Thyroid gland (tissue), 4 donors: ENCODE measurements at regions not wholly inside any gene's neighbourhood (a gene's known extent, or its start where the extent isn't known, plus 50 kb on each side); places are given as distances from the start of the nearest gene placed in this dataset.

Experiments
- DNase-seq, 2 donors: peaks; one replicate each; pipeline ENCODE4 v3.0.0-alpha.2; 2019
- H3K27ac ChIP-seq, 3 donors: fragments of 200-600 bp; sonication (generic); 1 replicate in 2 of 3; 2 replicates in 1 of 3; pipeline ENCODE4 v1.5.1; 2016 to 2019; ENCODE audit warnings: mild to moderate bottlenecking in 1 of 3, moderate library complexity in 1 of 3
- H3K27me3 ChIP-seq: fragments of 200-600 bp; sonication (generic); one replicate; pipeline ENCODE4 v1.5.1; 2019
- H3K36me3 ChIP-seq, 2 donors: fragments of 200-600 bp; sonication (generic); one replicate each; pipeline ENCODE4 v1.5.1; 2016 to 2019
- H3K4me1 ChIP-seq, 2 donors: fragments of 200-600 bp; sonication (generic); one replicate each; pipeline ENCODE4 v1.5.1; 2017 to 2019
- H3K4me3 ChIP-seq, 3 donors: fragments of 200-600 bp; sonication (generic); replicated peaks in 1 of 3; 1 replicate in 2 of 3; 2 replicates in 1 of 3; pipeline ENCODE4 v1.5.1; 2016; ENCODE audit warnings: mild to moderate bottlenecking in 1 of 3
- H3K9me3 ChIP-seq: fragments of 200-600 bp; sonication (generic); one replicate; pipeline ENCODE4 v1.5.1; 2017
- POLR2A ChIP-seq, 2 donors: fragments of 450-650 bp; IDR thresholded peaks; one replicate each; pipeline ENCODE4 v1.6.1; 2017; ENCODE audit warnings: antibody characterized with exemption in 2 of 2, mild to moderate bottlenecking in 2 of 2, moderate library complexity in 1 of 2
- WGBS, 2 donors: methylation state at CpG; one replicate each; pipeline ENCODE4 v1.1.5; 2017; 5-methylcytosine and 5-hydroxymethylcytosine counted together
- intact Hi-C: fragments of 100-400 bp; cut with DNase I; formaldehyde crosslinking; loops from one replicate; pipeline ENCODE4 v1.15.1; 2023
- TF ChIP-seq, protein P1 (sequence below), 6 experiments: fragments of 200-600 bp in 3 of 6; fragments of 450-650 bp in 3 of 6; sonication (generic) in 3 of 6; IDR thresholded peaks; one replicate each; pipeline ENCODE4 v1.5.1; 2016 to 2019; ENCODE audit warnings: antibody characterized with exemption in 6 of 6, mild to moderate bottlenecking in 2 of 6, inconsistent platforms in 1 of 6, moderate library complexity in 1 of 6

DNA sequence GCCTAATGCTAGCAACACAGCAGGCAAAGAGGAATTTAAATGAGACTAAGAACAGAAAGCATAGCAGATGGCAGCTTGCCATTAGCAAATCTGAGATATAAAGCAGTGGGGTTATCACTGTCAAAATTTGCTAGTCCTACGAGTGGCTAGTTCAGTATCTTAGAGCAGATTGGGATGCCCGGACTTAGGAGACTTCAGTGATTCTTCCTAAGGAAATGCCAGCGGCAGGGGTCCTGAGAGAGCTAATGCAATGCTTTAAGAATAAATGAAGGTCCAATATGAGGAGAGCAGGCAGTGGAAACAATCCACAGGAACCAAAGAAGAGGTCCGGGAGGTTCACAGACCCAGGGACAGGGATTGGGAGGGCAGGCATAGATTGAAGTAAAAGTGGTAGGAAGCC is 169.3 kb upstream of the NPSR1 start:
- TF ChIP-seq POLR2A (IDR thresholded peaks at IDR 0.05): no peak
- no peaks in the 10 kb centered on the region for H3K9me3 ChIP-seq
- intact Hi-C loops: no loop called here
- 69 to 77% methylated on average over 4 of the region's 4 CpGs for WGBS, 2 donors
- no peak overlapping the region for H3K4me3 ChIP-seq
- H3K4me1 ChIP-seq: no peaks in the 10 kb centered on the region
- H3K27me3 ChIP-seq: no peaks in the 10 kb centered on the region
- no peak overlapping the region for H3K27ac ChIP-seq
- no peaks in the 10 kb centered on the region for H3K36me3 ChIP-seq
- no peak for DNase-seq

DNA sequence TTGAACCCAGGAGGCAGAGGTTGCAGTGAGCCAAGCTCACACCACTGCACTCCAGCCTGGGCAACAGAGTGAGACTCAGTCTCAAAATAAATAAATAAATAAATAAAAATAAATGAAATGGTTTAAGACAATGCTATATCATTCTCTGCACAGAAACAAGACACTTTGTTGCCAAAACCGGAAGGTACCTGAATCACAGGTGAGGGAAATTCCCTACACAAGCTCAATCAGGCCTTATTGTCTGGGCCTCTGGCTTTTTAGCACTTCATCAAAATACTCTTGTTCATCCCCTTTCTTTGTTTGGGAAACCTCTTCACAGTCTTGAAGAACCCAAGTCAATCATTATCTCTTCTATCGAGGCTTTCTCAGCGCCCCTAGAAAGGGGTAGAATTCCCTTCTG is 166.1 kb upstream of the NPSR1 start:
- no peaks in the 10 kb centered on the region for H3K9me3 ChIP-seq
- no peaks in the 10 kb centered on the region for H3K27me3 ChIP-seq
- DNase-seq: no peak
- intact Hi-C loops: no loop called here
- no peaks in the 10 kb centered on the region for H3K36me3 ChIP-seq
- TF ChIP-seq POLR2A (IDR thresholded peaks at IDR 0.05): no peak
- TF ChIP-seq, protein P1, sequence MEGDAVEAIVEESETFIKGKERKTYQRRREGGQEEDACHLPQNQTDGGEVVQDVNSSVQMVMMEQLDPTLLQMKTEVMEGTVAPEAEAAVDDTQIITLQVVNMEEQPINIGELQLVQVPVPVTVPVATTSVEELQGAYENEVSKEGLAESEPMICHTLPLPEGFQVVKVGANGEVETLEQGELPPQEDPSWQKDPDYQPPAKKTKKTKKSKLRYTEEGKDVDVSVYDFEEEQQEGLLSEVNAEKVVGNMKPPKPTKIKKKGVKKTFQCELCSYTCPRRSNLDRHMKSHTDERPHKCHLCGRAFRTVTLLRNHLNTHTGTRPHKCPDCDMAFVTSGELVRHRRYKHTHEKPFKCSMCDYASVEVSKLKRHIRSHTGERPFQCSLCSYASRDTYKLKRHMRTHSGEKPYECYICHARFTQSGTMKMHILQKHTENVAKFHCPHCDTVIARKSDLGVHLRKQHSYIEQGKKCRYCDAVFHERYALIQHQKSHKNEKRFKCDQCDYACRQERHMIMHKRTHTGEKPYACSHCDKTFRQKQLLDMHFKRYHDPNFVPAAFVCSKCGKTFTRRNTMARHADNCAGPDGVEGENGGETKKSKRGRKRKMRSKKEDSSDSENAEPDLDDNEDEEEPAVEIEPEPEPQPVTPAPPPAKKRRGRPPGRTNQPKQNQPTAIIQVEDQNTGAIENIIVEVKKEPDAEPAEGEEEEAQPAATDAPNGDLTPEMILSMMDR (IDR thresholded peaks at IDR 0.05): no peak
- H3K4me3 ChIP-seq: no peak overlapping the region
- no peak overlapping the region for H3K27ac ChIP-seq
- 86 to 92% methylated on average over 3 of the region's 3 CpGs for WGBS, 2 donors
- H3K4me1 ChIP-seq: no peaks in the 10 kb centered on the region

DNA sequence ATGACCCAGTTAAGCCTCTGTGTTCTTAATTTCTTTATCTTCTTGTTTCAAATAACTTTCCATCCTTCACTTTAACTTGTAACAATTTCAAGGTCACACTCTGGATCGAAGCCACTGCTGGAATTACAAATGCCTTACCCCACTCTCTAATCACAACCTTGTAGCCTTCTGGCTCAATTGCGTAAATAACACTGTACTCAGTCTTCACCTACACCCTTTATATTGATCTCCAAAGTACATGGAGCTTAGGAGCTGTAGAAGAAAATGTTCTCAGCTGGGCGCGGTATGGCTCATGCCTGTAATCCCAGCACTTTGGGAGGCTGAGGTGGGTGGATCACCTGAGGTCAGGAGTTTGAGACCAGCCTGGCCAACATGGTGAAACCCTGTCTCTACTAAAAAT is 164.3 kb upstream of the NPSR1 start:
- no peak for DNase-seq
- Histone ChIP-seq H3K9me3 (no peaks in the 10 kb centered on the region), H3K4me3 (no peak overlapping the region), H3K4me1 (no peaks in the 10 kb centered on the region), H3K27ac (no peak overlapping the region), H3K27me3 (no peaks in the 10 kb centered on the region), H3K36me3 (no peaks in the 10 kb centered on the region)
- intact Hi-C loops: no loop called here
- no peak for TF ChIP-seq POLR2A (IDR thresholded peaks at IDR 0.05)
- TF ChIP-seq, protein P1 (IDR thresholded peaks at IDR 0.05): no peak
- WGBS, 2 donors: 93 to 94% methylated on average over 4 of the region's 4 CpGs

DNA sequence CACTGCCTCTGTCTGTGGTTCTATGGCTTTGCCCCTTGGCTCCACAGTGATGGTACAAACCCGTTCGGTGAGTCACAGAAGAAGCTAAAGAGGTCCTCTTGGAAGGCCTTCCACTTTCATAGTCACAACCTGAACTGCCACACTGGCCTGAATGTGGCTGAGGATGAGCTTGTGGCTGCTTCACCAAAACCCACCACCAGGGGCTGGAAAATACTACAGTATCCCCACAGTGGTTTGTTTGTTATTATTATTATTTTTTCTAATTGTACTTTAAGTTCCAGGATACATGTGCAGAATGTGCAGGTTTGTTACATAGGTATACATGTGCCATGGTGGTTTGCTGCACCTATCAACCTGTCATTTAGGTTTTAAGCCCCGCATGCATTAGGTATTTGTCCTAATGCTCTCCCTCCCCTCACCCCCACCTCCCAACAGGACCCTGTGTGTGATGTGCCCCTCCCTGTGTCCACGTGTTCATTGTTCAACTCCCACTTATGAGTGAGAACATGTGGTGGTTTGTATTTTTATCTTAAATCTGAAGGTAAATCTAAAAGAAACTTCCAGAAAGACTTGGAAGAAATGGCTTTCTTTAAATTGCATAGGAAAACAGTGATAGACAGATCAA is 160.8 kb upstream of the NPSR1 start:
- no peaks in the 10 kb centered on the region for H3K4me1 ChIP-seq
- DNase-seq: no peak
- H3K9me3 ChIP-seq: no peaks in the 10 kb centered on the region
- no peak overlapping the region for H3K4me3 ChIP-seq
- no peaks in the 10 kb centered on the region for H3K36me3 ChIP-seq
- no peak overlapping the region for H3K27ac ChIP-seq
- WGBS, 2 donors: 68 to 70% methylated on average over 4 of the region's 4 CpGs
- TF ChIP-seq POLR2A (IDR thresholded peaks at IDR 0.05): no peak
- TF ChIP-seq, protein P1 (IDR thresholded peaks at IDR 0.05): no peak
- intact Hi-C loops: no loop called here
- no peaks in the 10 kb centered on the region for H3K27me3 ChIP-seq

DNA sequence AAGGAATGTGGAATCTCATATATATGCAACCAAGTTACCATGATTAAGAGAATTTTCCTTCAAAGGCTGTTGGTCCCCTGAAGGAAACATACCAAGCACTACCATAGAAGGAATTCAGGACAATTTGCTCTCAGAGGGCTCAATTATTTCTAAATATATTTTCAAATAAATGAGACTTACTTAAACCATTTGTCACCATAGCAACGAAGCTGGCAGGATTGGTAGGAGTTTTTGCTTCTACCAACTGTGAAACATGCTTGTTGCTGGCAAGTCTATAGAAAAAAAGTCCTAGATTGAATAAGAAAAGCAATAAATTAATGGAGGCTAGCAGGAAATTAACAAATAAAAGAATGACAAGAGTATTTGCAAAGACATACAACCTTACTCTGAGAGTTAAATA is 156.9 kb upstream of the NPSR1 start:
- intact Hi-C loops: no loop called here

More for the DNA sequence above, 156.9 kb upstream of the NPSR1 start:
- no peak for DNase-seq
- Histone ChIP-seq H3K9me3 (no peaks in the 10 kb centered on the region), H3K36me3 (no peaks in the 10 kb centered on the region), H3K27ac (no peak overlapping the region), H3K27me3 (no peaks in the 10 kb centered on the region), H3K4me1 (no peaks in the 10 kb centered on the region), H3K4me3 (no peak overlapping the region)
- TF ChIP-seq POLR2A (IDR thresholded peaks at IDR 0.05): no peak
- TF ChIP-seq, protein P1 (IDR thresholded peaks at IDR 0.05): no peak
- WGBS, 2 donors: 57 to 62% methylated on average over 1 of the region's 1 CpG
